GM18858 (cell line): ENCODE measurements at regions not wholly inside any gene's neighbourhood (a gene's known extent, or its start where the extent isn't known, plus 50 kb on each side); places are given as distances from the start of the nearest gene placed in this dataset.
"Not testable (repeated sequence)": the region's sequence is repeated elsewhere in the genome, so short reads cannot be mapped to it uniquely, and the experiment has no call there.

Source experiments
- ATAC-seq: cut with Tn5 transposase; IDR thresholded peaks from one replicate; pipeline ENCODE4 v1.9.1; 2021; ENCODE audit not compliant: unreplicated experiment

DNA sequence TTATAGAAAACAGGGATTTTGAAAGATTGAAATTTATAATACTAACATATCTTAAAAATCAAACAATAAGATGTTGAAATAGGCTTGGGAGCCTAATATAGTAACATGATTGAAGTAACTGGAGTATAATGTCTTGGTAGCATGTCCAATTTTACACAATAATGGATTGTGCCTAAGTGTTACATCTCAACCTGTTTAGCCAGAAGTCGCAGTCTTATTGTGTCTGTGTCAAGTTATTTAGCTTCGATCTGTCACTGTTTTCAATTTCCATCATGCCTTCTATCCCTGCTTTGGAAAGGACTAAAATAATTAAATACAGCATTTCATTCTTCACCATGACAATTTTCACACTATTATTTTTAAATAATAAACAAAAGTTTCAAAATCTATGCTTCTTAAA, 1352.2 kb downstream of the SI start:
- no peak for ATAC-seq

DNA sequence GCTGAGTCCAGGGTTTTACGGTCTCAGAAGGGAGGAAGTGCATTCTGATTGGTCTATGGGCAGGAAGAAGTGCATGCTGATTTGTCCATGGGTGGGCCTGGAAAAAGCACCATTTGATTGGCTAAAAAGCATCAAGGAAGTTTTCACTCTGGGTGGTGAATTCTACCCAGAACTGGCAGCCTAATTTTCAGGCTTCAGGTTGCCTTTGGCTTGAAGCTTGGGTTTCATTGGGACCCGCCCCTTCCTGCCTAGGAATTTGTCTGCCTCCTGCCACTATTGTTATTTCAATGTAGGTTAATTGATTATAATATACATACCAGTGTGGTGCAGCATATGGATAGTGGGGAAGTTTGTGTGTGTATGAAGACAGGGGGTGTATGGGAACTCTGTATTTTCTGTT, 1355.9 kb downstream of the SI start:
- ATAC-seq, result no peak

DNA sequence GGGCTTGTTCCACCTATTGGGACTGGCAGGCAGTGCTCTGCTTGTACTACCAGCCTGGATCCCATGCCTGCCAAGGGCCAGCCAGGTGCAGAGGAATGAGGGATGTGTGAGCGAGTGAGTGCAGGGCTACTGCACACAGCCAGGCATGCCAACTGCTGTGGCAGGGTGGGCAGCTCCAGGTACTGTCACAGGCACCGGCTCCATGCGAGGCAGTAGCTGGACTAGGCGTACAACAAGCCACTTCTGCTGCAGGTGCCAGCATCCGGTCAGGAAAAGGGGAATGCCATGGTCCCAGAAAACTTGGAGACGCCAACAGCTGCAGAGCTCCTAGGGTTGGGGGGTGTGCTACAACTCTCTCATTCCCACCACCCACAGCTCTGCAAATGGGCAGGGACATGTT, 1356.7 kb downstream of the SI start:
- ATAC-seq, result no peak

DNA sequence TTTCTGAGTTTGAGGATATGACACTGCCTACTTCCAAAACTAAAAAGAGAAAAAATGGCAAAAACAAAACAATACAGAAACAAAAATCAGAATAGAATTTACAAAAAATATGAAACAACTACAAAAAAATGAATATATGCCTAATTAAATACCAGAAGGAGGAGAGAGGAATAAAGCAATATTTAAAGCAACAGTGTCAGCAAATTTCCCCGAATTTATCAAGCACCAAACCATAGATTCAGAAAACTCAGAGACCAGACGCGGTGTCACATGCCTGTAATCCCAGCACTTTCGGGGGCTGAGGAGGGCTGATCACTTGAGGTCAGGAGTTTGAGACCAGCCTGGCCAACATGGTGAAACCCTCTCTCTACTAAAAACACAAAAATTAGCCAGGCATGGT, 1360.9 kb downstream of the SI start:
- no peak for ATAC-seq

DNA sequence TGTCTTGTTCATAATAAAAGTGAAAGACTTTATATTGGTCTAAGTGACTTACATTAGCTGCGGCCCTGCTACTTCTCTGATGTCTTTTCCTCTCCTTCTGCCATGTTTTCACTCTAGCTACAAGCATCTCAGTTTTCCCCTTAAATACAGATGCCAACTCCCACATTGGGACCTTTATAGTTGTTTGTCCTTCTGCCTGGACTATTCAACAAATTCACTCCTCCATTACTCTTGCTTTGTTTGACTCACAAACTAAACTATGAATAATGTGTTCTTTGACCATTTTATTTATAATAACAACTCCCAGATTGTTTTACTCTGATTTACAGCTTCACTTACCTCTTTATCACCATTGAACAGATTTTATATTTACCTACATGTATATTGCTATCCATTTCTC, 1369.9 kb downstream of the SI start:
- ATAC-seq, result no peak

DNA sequence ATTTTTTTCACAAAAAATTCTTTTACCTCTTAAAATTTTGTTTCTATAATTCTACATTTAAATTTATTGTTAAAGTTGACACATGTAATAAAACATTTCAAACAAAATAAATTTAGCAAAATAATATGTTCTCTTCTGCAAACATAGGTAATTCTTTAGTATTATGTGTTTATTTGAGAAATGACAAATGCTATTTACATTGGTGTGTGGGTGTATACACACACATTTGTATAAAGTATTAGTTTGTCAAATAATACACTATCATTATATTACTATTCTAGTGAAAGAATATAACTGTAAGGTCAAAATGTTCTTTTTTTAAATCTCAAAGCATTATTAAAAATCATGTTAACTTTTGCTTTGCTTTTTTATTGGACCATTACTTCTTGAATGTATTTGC, 1370.6 kb downstream of the SI start:
- no peak for ATAC-seq

DNA sequence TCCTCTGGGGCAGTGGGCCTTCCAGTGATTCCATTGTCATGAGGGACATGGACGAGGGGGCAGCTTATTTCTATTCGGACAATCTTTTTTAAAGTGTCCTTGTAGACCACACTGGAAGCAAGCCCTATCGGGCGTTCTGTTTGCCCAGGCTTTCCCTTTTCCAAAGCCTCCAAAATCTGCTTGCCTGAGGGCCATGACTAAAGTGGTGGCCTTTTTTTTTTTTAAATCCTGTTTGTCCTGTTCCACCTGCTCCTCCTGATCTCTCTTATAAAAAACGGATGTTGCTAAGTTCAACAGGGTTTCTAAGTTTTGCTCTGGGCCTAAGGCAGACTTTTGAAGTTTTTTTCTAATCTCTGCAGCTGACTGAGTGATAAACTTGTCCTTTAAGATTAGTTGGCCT, 1380.1 kb downstream of the SI start:
- not testable (repeated sequence) for ATAC-seq

DNA sequence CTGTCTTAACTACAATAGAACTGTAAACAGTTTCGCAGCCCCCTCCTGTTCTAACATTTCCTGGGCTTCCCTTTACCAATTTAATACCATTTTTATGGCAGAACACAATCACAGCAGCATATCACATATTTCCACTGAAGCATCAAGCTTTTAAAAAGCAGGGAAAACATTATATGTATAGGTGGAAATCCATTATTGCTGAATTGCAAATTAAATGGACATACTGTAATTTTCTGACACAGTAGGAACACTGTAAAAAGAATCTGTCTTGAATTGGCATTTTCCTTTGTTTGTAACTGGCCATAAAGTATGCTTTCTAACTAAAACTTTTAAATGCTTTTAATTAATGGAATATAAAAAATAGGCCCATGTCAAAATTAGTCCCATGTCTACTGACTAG, 1385.8 kb downstream of the SI start:
- no peak for ATAC-seq

DNA sequence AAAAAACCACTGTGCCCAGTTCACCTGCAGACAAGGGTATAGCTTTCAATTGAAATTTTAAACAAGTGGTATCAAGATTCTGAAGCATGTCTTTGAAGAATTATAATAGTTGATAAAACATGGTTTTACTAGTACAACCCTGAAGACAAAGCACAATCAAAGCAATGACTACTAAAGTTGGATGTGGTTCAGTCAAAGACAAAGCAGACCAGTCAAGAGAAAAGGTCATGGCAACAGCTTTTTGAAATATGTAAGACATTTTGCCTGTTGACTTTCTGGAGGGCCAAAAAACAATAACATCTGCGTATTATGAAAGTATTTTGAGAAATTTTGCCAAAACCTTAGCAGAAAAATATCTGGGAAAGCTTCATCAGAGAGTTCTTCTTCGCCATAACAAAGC, 1393.6 kb downstream of the SI start:
- ATAC-seq, result no peak

DNA sequence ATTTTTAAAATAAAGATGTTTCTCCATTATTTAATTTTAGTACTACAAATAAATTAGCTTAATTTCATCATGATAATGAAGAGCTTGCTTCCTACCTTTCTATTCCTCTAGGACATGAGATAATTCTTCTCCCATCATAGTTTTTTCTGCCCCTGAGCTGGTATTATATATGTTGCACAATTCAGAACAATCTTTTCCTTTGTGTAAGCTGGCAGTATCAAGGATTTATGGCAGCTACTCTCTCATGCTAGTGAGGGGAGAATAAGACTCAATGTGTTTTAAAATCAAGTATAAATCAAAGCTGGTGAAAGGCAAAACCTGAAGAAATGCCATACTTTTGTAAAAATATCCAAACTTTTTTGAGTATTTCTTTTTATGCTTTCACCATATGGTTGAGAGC, 1405.3 kb downstream of the SI start:
- no peak for ATAC-seq

DNA sequence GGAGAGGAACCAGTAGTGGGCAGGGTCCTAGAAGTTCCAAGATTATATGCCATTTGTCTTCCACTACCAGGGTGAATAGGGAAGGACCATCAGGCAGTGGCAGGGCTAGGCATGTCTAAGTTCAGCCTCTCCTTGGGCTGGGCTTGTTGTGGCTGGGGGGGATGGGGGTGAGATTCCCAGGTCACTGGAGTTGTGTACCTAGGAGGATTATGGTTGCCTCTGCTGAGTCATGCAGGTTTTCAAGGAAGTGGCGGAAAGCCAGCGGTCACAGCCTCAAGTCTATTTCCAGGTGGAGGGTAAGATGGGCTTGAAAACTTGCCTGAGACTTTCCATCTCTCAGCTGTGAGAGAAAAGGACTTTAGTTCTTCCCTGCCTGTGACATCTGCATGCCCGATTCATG, 1407.1 kb downstream of the SI start:
- no peak for ATAC-seq

DNA sequence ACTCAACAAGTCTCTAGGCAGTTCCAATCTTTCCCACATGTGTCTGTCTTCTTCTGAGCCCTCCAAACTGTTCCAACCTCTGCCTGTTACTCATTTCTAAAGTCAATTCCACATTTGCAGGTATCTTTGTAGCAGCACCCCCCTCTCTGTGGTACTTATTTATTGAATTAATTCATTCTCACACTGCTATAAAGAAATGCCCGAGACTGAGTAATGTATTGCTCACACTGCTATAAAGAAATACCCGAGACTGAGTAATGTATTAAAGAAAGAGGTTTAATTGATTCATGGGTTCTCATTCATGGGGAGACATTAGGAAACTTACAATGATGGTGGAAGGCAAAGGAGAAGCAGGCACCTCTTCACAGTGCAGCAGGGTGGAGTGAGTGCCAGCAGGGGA, 1413.8 kb downstream of the SI start:
- no peak for ATAC-seq

DNA sequence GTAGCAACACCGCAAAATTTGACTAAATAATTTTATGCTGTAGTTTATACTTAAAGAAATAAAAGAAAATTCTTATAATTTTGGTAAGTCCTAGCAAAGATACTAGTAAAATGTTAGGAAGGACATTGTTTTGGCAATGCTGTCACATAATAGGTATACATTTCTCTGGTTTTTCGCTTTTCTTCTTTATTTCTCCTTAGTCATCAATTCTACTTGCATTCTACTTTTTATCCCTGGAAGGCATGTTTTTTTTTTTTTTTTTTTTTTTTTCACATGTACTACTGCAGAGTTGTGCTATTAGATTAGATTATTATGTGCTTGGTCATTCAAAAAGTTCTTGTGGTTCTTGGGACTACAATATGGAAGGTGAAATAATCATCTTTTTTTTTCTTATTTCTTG, 1421.2 kb downstream of the SI start:
- ATAC-seq, result no peak

DNA sequence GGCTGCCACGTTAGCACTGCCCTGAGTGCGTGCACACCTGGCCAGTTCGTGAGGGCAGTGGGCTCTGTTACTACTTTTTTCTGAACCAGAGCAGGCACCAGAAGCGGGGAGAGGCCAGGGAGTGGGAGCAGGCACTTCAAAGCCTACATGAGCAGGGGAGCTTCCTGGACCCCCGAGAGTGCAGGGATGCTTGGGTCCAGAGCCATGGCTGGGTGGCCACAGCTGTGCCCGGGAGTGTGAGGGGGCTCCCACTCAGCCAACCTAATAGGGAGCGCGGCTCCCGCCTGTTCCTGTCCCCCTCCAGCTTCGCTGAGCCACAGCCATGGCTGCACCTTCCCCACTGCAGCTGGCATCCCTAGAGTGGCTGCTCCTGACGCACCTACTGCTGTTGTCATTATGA, 1423.3 kb downstream of the SI start:
- no peak for ATAC-seq

DNA sequence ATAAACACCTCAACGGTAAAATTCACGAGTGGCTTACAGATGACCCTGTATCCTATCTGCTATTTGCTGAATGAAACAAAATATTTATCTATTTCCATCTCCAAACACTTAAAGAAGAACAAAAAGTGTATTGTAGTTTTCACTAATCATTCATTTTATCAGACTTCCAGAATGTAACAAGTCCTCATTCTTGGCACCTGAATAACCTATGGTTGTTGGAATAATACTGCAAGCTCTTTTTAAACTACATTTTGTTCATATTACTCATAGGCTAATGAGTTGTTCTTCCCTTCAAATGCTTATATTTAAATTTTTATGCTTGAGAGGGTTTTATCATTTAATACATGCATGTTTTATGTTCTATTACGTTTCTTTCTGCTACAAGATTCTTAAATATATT, 1434.1 kb downstream of the SI start:
- no peak for ATAC-seq

DNA sequence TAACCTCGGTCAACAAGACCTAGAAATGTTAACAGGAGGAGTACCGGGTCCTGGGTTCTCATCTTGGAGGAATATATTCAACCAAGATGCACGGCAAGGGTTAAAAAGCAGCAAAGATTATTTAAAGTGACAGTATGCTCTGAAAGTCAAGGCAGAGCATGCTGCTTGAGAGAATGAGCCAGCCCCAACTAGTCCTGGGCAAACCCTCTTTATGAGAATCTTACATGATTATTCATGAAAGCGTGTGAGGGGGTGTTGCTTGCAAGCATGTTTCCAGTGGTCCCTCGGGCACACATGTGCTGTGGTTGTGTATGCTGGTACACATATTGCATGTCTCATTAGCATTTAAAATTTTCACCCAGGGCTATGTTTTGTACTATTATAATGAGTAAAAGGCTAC, 1445.6 kb downstream of the SI start:
- ATAC-seq, result no peak

DNA sequence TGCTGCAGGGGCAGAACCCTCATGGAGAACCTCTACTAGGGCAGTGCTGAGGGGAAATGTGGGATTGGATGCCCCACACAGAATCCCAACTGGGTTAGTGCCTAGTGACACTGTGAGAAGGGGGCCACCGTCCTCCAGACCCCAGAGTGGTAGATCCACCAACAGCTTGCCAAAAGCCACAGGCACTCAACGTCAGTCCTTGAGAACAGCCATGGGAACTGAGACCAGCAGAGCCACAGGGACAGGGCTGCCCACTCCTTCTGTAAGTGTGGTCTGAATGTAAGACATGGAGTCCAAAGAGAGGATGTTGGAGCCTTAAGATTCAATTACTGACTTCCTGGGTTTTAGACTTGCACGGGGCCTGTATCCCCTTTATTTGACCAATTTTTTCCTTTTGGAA, 1451.5 kb downstream of the SI start:
- no peak for ATAC-seq

DNA sequence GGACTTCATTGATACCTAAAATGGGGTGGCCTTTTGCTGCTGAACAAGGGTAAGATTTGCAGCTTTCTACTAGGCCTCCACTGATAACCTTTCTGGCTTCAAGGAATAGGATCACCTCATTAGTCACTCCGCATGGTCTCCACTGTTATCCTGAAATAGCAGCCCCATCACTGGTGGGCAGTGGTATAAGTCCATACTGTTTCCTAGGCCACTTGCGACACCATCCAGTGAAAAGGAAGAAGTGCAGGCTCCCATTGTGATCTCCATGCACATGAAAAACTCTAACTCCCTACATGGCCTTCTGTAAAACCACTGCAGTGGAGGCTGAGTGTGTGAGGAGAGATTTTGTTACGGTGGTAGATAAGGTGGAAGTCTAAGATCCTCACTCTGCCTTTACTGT, 1455.9 kb downstream of the SI start:
- ATAC-seq, result no peak

DNA sequence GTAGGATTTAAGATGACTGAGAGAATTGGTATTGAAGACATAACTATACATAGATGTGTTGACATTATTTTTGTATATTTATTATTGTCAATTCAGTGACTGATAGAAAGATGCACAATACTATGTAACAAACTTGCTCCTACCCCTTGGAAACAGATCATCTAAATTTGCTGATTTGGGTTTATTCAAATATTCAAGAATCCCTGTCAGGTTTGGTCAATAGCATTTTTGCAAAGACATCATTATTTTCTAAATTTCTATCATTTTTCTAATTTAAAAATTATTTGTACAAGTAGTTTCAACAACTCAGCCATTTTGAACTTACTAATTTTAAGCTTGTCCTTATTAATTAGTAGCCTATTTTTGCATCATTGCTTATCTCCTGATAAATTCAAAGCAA, 1463.4 kb downstream of the SI start:
- ATAC-seq, result no peak

DNA sequence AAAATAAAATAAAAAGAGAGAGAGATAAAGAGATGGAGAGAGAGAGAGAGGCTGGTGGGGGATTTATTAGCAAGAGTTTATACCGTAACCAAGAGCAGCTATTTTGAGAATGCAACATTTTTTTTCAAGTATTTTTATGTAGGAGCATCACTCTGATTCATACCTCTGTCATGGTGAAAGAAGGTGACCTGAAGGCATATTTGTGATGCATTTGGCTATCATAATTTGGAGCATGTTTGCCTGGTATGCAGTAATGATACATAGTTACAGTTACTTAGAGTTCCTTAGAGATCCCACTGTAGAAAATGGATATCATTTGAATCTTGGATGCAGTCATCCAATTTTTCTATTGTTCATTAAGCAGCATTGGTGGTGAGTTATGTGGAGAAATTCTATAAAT, 1472.4 kb downstream of the SI start:
- no peak for ATAC-seq

DNA sequence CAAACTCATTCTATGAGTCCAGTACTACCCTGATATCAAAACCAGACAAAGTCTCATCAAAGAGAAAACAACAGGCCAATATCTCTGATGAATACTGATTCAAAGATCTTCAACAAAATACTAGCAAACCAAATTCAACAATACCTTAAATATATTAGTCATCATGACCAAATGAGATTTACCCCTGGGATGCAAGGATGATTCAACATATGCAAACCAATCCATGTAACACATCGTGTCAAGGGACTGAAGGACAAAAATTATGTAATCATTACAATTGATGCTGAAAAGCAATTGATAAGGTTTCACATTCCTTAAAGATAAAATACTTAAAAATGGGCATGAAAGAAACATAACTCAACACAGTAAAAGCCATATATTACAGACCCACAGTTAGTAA, 1476.9 kb downstream of the SI start:
- no peak for ATAC-seq

DNA sequence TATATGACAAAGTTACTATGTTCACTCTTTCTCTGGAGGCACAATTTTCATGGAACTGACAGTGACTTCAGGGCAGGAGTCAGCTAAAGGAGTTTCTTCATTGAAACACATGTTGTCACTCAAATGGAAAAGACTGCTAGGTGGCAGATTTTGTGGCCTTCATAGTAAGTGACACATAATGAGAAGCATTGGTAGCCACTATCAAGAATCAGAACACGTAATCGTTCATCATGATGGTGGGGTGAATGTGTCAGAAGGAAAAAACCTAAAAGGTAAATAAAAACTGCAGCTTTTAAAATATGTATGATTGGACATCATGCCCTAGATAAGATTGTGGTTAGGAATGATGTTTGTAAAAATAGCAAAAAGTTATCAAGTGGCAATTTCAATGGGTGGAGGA, 1491.0 kb downstream of the SI start:
- ATAC-seq, result no peak

DNA sequence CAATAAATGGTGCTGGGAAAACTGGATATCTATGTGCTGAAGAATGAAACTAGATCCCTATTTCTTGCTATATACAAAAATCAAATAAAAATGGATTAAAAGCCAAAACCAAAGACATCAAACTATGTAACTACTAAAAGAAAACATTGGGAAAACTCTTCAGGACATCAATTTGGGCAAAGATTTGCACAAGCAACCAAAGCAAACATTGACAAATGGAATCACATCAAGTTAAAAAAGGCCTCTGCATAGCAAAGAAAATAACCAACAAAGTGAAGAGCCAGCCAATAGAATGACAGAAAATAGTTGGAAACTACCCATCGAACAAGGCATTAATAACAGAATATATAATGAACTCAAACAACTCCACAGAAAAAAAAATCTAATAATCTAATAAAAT, 1495.3 kb downstream of the SI start:
- ATAC-seq, result no peak

DNA sequence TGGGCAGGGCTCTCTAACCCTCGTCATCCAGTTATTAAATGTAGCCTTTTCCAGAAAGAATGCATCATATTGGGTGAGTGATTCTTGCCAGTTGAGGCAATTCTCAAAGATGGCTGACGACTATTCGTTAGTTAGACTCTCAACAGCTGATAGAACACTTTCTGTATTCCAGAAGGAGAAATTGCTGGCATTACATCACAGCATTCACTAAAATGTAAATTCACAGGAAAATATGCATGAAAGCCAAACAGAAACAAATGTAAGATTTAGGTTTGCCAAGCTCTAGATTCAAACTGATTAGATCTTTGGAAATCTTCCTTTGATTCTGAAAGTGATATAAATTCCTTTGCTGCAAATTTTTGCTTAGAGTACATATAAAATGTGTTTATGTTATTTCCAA, 1501.0 kb downstream of the SI start:
- no peak for ATAC-seq
